ENCODE measurements at regions not wholly inside any gene's neighbourhood (a gene's known extent, or its start where the extent isn't known, plus 50 kb on each side); places are given as distances from the start of the nearest gene placed in this dataset.

- TF ChIP-seq CTCF (IDR thresholded peaks at IDR 0.05; ENCODE audit: low read depth, low read length, missing input control) (no peak), MAX (IDR thresholded peaks at IDR 0.05) (no peak), RAD21 (IDR thresholded peaks at IDR 0.05) (no peak), REST (IDR thresholded peaks at IDR 0.05) (no peak), YY1 (IDR thresholded peaks at IDR 0.05) (no peak), ZBTB33 (IDR thresholded peaks at IDR 0.05) (no peak), GABPA (IDR thresholded peaks at IDR 0.05 in 1 of 2, conservative IDR thresholded peaks at IDR 0.05 in 1 of 2) (no peak), TAF1 (conservative IDR thresholded peaks at IDR 0.05) (no peak), ATF3 (IDR thresholded peaks at IDR 0.05) (no peak), EGR1 (IDR thresholded peaks at IDR 0.05; ENCODE audit: low read depth in 2 of 2) (no peak), SP1 (IDR thresholded peaks at IDR 0.05) (no peak), HNF4G (IDR thresholded peaks at IDR 0.05) (no peak), JUND (IDR thresholded peaks at IDR 0.05) (no peak)
Measured at GRCh38 chr14:61122862-61123261, 141.8 kb downstream of the SLC38A6 start.

Data from liver (tissue), 3 donors.